H9 (cell line): ENCODE measurements at regions not wholly inside any gene's neighbourhood (a gene's known extent, or its start where the extent isn't known, plus 50 kb on each side); places are given as distances from the start of the nearest gene placed in this dataset.

Experiments used
- DNase-seq: peaks from one replicate; pipeline ENCODE4 v3.0.0-alpha.2; 2017
- H2AFZ ChIP-seq: one replicate; pipeline ENCODE4 v1.6.1; 2013; ENCODE audit warnings: mild to moderate bottlenecking, low read length, control low read depth, moderate library complexity
- H2AK5ac ChIP-seq: 2 replicates; pipeline ENCODE4 v1.6.1; 2013; ENCODE audit warnings: low read length, control low read depth, mixed read lengths; ENCODE audit not compliant: insufficient read length
- H2BK120ac ChIP-seq: one replicate; pipeline ENCODE4 v1.6.1; 2013; ENCODE audit warnings: low read depth, mild to moderate bottlenecking, low read length, control low read depth, inconsistent platforms; ENCODE audit not compliant: poor library complexity, severe bottlenecking
- H2BK12ac ChIP-seq: 2 replicates; pipeline ENCODE4 v1.6.1; 2013; ENCODE audit warnings: low read length, control low read depth, mixed read lengths, low read depth; ENCODE audit not compliant: insufficient read length
- H2BK15ac ChIP-seq: 2 replicates; pipeline ENCODE4 v1.6.1; 2013; ENCODE audit warnings: low read depth, low read length, control low read depth
- H2BK20ac ChIP-seq: one replicate; pipeline ENCODE4 v1.6.1; 2013; ENCODE audit warnings: low read depth, mild to moderate bottlenecking, low read length, control low read depth, inconsistent platforms; ENCODE audit not compliant: poor library complexity, severe bottlenecking
- H2BK5ac ChIP-seq: 2 replicates; pipeline ENCODE4 v1.6.1; 2013; ENCODE audit warnings: low read length, control low read depth, mixed read lengths; ENCODE audit not compliant: insufficient read length
- H3K14ac ChIP-seq: 2 replicates; pipeline ENCODE4 v1.6.1; 2013; ENCODE audit warnings: low read length, control low read depth; ENCODE audit not compliant: insufficient read depth
- H3K18ac ChIP-seq: 2 replicates; pipeline ENCODE4 v1.6.1; 2013; ENCODE audit warnings: low read depth, mild to moderate bottlenecking, mixed read lengths, low read length, control low read depth; ENCODE audit not compliant: insufficient read length
- H3K23ac ChIP-seq: 2 replicates; pipeline ENCODE4 v1.6.1; 2013; ENCODE audit warnings: low read length, control low read depth, mixed read lengths, low read depth; ENCODE audit not compliant: insufficient read length
- H3K23me2 ChIP-seq: 2 replicates; pipeline ENCODE4 v1.6.1; 2013; ENCODE audit warnings: low read depth, mild to moderate bottlenecking, mixed read lengths, low read length, control low read depth; ENCODE audit not compliant: insufficient read length, poor library complexity, severe bottlenecking
- H3K27ac ChIP-seq: 2 replicates; pipeline ENCODE4 v1.5.1; 2013; ENCODE audit warnings: low read length, control low read depth, mixed read lengths, low read depth; ENCODE audit not compliant: insufficient read length
- H3K27me3 ChIP-seq: 2 replicates; pipeline ENCODE4 v1.6.1; 2013; ENCODE audit warnings: low read length, control low read depth, inconsistent platforms; ENCODE audit not compliant: insufficient read depth
- H3K4ac ChIP-seq: 2 replicates; pipeline ENCODE4 v1.6.1; 2013; ENCODE audit warnings: low read depth, mild to moderate bottlenecking, control low read depth, inconsistent platforms, low read length, moderate library complexity
- H3K4me1 ChIP-seq: 2 replicates; pipeline ENCODE4 v1.6.1; 2013; ENCODE audit warnings: low read length, control low read depth, inconsistent platforms; ENCODE audit not compliant: insufficient read depth
- H3K4me2 ChIP-seq: 2 replicates; pipeline ENCODE4 v1.6.1; 2013; ENCODE audit warnings: low read length, control low read depth, mixed read lengths; ENCODE audit not compliant: insufficient read length, insufficient read depth
- H3K56ac ChIP-seq: 2 replicates; pipeline ENCODE4 v1.6.1; 2013; ENCODE audit warnings: low read depth, mild to moderate bottlenecking, mixed read lengths, low read length, control low read depth; ENCODE audit not compliant: insufficient read length
- H3K79me1 ChIP-seq: 2 replicates; pipeline ENCODE4 v1.6.1; 2013; ENCODE audit warnings: low read depth, mild to moderate bottlenecking, moderate library complexity, low read length, control low read depth, inconsistent platforms; ENCODE audit not compliant: insufficient read depth, poor library complexity, severe bottlenecking
- H3K79me2 ChIP-seq: 2 replicates; pipeline ENCODE4 v1.6.1; 2013; ENCODE audit warnings: low read length, control low read depth, inconsistent platforms; ENCODE audit not compliant: insufficient read depth
- H3K9ac ChIP-seq: 2 replicates; pipeline ENCODE4 v1.6.1; 2013; ENCODE audit warnings: low read length, control low read depth, mixed read lengths; ENCODE audit not compliant: insufficient read length; ENCODE audit errors: extremely low read depth
- H3K9me3 ChIP-seq: one replicate; pipeline ENCODE4 v1.6.1; 2013; ENCODE audit warnings: low read depth, low read length, inconsistent platforms; ENCODE audit not compliant: control insufficient read depth
- H3T11ph ChIP-seq: one replicate; pipeline ENCODE4 v1.6.1; 2013; ENCODE audit warnings: mild to moderate bottlenecking, low read length, control low read depth, inconsistent platforms
- H4K20me1 ChIP-seq: one replicate; pipeline ENCODE4 v1.6.1; 2013; ENCODE audit not compliant: control insufficient read depth, insufficient read length, insufficient read depth
- H4K5ac ChIP-seq: 2 replicates; pipeline ENCODE4 v1.6.1; 2013; ENCODE audit warnings: low read depth, mild to moderate bottlenecking, mixed read lengths, low read length, control low read depth; ENCODE audit not compliant: insufficient read length
- H4K8ac ChIP-seq: replicated peaks from 2 replicates; pipeline ENCODE4 v1.6.1; 2013; ENCODE audit warnings: low read length, control low read depth, mixed read lengths, low read depth; ENCODE audit not compliant: insufficient read length
- H4K91ac ChIP-seq: 2 replicates; pipeline ENCODE4 v1.6.1; 2013; ENCODE audit warnings: low read depth, mild to moderate bottlenecking, moderate library complexity, mixed read lengths, low read length, control low read depth; ENCODE audit not compliant: insufficient read length
- H3K27ac Mint-ChIP-seq, 3 experiments: 2 replicates in 2 of 3; 3 replicates in 1 of 3; pipeline ENCODE4 v1.8.0; 2020 to 2021; ENCODE audit warnings: mixed read lengths in 3 of 3, mild to moderate bottlenecking in 1 of 3, moderate library complexity in 1 of 3
- H3K27me3 Mint-ChIP-seq: 2 replicates; pipeline ENCODE4 v1.8.0; 2021; ENCODE audit warnings: low read depth, mild to moderate bottlenecking, moderate library complexity, mixed read lengths
- H3K36me3 Mint-ChIP-seq, 3 experiments: 2 replicates in 2 of 3; 3 replicates in 1 of 3; pipeline ENCODE4 v1.8.0; 2020 to 2021; ENCODE audit warnings: low read depth in 3 of 3, mixed read lengths in 3 of 3; ENCODE audit not compliant: insufficient read depth in 1 of 3
- H3K4me1 Mint-ChIP-seq, 2 experiments: 2 replicates each; pipeline ENCODE4 v1.8.0; 2020; ENCODE audit warnings: mixed read lengths in 2 of 2
- H3K4me3 Mint-ChIP-seq, 2 experiments: 2 replicates in 1 of 2; 3 replicates in 1 of 2; pipeline ENCODE4 v1.8.0; 2020 to 2021; ENCODE audit warnings: mild to moderate bottlenecking in 2 of 2, mixed read lengths in 2 of 2, moderate library complexity in 1 of 2
- H3K9me3 Mint-ChIP-seq, 2 experiments: 2 replicates in 1 of 2; 3 replicates in 1 of 2; pipeline ENCODE4 v1.8.0; 2020; ENCODE audit warnings: mild to moderate bottlenecking in 2 of 2, mixed read lengths in 2 of 2, moderate library complexity in 1 of 2
- CTCF ChIP-seq: fragments of 200-600 bp; sonication (generic); conservative IDR thresholded peaks from 3 replicates; pipeline ENCODE4 v1.8.0; 2021; ENCODE audit warnings: antibody characterized with exemption, mild to moderate bottlenecking
- WGBS: extraction: QIAGEN DNeasy Blood & Tissue Kit; methylation state at CpG from one replicate; pipeline ENCODE4 v1.1.7; 2013; ENCODE audit warnings: missing lambda C conversion rate, low lambda C conversion rate, mixed read lengths; ENCODE audit not compliant: insufficient read length; ENCODE audit errors: extremely low coverage; 5-methylcytosine and 5-hydroxymethylcytosine counted together

- H3K4ac ChIP-seq: no peak overlapping the region
- H3K18ac ChIP-seq: no peak overlapping the region
- H2BK12ac ChIP-seq: no peak overlapping the region
- no peaks in the 10 kb centered on the region for H3K4me1 ChIP-seq
- H4K20me1 ChIP-seq: no peaks in the 10 kb centered on the region
- H3K27ac ChIP-seq: no peak overlapping the region
- H3K23me2 ChIP-seq: no peaks in the 10 kb centered on the region
- no peak overlapping the region for H4K8ac ChIP-seq
- H2BK15ac ChIP-seq: no peak overlapping the region
- H3K4me3 Mint-ChIP-seq: no peak overlapping the region
- H3K9me3 Mint-ChIP-seq: peaks cover 19 to 23% of the 10 kb centered on the region in 2 experiments
- H2AK5ac ChIP-seq: no peak overlapping the region
- no peak for TF ChIP-seq CTCF
- H3K36me3 Mint-ChIP-seq: peaks cover 16 to 22% (median 20%) of the 10 kb centered on the region in 3 experiments
- no peak for DNase-seq
- WGBS: no CpG with 5 or more reads among the region's 2 CpGs
- no peak overlapping the region for H3K14ac ChIP-seq
- no peak overlapping the region for H3K23ac ChIP-seq
- H3K79me2 ChIP-seq: no peaks in the 10 kb centered on the region
- H3K4me1 Mint-ChIP-seq: peaks cover 4 to 14% of the 10 kb centered on the region in 2 experiments; a peak in 3 of 4 replicates
- H2BK120ac ChIP-seq: no peak overlapping the region
- no peaks in the 10 kb centered on the region for H3K79me1 ChIP-seq
- H3K56ac ChIP-seq: no peak overlapping the region
- no peak overlapping the region for H4K5ac ChIP-seq
- H3K27me3 ChIP-seq: no peaks in the 10 kb centered on the region
- no peak overlapping the region for H4K91ac ChIP-seq
- no peak overlapping the region for H3T11ph ChIP-seq
- no peak overlapping the region for H2BK20ac ChIP-seq
- H3K27ac Mint-ChIP-seq: no peak overlapping the region
- H3K9me3 ChIP-seq: no peaks in the 10 kb centered on the region
- H3K9ac ChIP-seq: no peak overlapping the region
- H3K4me2 ChIP-seq: no peak overlapping the region
- no peak overlapping the region for H2AFZ ChIP-seq
- no peaks in the 10 kb centered on the region for H3K27me3 Mint-ChIP-seq
- no peak overlapping the region for H2BK5ac ChIP-seq
Measured at GRCh38 chr4:103365285-103365684, 167.1 kb upstream of the CENPE start.
